ENCODE measurements at regions not wholly inside any gene's neighbourhood (a gene's known extent, or its start where the extent isn't known, plus 50 kb on each side); places are given as distances from the start of the nearest gene placed in this dataset.

DNA sequence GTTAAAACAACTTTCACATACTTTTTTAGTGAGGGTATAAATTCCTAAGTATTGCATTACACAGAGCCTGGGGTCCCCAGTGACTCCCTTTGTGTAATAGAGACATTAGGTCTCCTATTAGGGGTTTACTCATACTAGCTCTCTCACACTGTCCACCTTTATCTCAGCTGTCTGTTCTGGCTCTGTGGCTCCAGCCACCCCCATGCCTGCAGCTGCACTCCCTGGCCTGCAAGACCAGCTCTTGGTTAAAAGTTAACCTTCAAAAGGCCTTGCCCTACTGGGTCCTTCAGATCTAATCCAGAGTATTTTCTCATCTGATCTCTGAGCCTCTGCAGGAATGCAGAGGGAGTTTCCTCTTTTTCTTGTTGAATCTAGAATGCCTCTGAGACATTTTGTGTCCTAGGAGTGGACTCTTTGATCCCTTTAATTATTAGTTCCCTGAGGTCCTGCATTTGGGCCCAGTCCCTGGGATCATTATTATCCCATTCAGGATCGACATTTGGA, 280.9 kb downstream of the PYDC2 start:
- DNase-seq (ENCODE audit: low read depth) = peak; percentile 18

DNA sequence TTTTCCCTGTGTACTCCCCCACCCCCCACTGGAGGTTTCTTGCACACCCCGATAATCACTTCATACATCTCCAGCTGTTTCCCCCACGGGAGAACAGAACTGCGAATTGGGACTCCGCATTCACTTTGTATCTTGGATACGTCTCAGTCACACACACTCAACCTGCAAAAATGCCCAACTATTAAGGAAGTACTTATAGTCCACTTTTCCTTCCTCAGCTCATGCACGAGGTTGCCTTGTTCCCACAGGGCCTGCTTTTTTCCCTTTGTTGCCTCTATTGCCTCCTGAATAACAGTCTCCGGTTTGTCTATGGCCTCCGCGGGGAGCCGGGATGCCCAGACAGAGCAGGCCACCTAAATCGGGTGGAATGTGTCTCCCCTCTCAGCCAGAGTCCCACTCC, 282.3 kb downstream of the PYDC2 start:
- DNase-seq (ENCODE audit: low read depth) = no peak

DNA sequence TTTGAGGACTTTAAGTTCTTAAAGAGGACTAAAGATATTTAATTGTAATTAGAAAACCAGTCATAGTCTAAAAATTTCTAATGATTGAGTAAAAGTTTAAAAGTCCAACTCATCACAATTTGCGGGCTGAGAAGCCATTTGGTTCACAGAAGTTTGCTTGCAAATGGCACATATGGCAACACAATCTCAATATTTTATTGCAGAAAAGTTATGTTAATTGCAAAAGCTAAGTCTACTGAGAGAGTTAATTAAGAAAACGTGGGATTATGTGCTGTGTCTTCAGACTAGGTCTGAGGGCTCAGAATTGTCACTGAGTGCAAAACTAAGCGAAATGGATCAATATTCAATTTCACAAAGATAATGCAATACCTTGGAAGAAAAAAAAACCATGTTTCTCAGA, 289.7 kb downstream of the PYDC2 start:
- no peak for DNase-seq (ENCODE audit: low read depth)

DNA sequence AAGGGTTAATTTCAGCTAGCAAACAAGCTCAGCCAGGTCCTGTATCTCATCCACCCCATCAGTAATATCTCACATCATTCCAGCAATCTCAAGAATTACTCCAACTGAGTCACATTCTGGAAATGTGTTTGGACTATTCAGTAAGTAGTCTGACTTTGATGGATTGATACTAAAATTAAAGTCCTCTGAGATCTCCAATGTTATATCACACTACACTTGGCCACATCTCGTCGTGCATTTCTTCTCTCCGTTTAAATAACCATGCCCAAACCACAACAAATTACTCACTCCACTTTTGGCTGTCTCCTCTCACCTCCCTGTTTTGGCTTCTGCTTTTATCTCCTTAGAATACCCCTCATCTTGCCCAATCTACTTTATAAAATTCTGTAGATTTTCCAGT, 292.2 kb downstream of the PYDC2 start:
- DNase-seq (ENCODE audit: low read depth) = no peak

DNA sequence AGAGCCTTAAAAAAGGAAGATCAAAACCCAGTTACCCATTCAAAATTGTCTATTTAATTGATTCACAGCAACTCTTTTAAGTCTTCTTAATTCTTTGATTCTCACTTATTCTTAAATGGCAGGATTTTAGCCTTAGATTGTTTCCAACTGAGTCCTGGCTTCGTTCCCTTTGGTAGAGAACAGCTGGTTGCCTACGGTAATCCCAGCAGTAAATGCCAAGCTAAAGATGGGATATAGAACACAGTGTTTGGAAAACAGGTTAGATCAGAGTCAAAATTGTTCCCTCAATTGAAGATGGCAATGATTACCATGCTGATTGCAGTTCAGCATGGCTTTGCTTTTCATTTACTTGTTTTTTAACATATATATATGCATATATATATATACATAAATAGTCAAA, 300.9 kb downstream of the PYDC2 start:
- DNase-seq (ENCODE audit: low read depth) = no peak

DNA sequence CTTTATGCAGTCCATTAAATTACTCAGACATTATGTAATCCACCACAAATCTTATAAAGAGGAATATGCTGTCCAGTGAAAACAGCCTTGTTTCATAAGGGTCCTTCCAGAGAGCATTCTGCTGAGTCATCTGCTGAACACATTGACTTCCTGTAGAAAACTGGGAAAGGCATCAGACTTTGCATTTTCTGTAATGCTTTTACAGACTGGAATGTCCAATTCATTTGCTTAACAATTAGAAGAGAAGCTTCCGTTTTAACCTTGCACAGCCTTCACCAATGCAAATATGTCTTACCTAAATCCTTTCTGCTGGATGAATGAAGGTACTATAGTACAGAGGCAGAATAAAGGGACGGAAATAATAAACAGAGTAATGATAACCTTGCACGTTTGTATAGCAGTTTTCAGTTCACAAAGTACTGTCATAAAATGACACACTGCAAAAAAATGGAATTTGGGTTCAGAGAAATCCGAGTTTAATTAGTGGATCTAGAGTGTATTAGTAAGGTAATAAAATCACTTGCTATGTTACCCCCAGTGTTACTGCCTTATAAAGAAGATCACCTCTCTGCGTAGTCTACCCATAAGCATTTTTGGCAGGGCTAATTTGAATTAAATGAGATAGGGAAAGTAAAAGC, 301.5 kb downstream of the PYDC2 start:
- DNase-seq (ENCODE audit: low read depth) = peak; percentile 90

DNA sequence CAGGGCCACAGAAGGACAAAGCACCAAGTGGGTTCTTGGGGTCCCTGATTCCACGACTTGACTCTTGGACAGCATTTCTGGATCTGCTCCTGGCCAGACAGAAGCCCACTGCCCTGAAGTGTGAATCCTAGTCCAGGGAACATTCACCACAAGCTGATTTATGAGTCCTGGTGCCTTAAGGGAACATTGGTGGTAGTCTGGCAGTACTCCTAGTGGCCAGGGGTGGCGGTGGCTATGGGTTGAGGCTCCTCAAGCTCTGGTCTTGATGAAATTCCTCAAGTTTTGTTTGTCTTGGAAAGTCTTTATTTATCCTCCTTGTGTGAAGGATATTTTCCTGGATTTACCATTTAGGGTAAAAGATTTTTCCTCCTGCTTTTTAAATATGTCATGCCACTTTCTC, 307.5 kb downstream of the PYDC2 start:
- DNase-seq (ENCODE audit: low read depth) = peak; percentile 10

DNA sequence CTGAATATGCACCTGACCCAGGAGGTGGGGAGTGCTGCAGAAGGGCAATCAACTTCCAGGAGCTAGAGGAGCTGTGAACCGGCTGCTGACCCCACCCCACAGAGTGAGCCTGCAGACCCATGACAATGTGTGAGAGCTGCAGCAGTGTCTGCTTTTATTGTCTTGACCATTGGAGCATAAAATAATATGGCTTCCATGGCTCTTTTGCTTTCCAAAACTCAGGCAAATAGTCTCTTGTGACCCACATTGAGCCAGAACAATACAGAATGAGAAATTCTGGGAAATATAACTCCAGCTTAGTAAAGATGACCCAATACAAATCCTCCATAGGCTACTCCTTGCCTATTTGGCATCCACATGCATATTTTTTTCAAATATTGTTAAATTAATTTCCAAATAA, 309.6 kb downstream of the PYDC2 start:
- DNase-seq (ENCODE audit: low read depth) = no peak

DNA sequence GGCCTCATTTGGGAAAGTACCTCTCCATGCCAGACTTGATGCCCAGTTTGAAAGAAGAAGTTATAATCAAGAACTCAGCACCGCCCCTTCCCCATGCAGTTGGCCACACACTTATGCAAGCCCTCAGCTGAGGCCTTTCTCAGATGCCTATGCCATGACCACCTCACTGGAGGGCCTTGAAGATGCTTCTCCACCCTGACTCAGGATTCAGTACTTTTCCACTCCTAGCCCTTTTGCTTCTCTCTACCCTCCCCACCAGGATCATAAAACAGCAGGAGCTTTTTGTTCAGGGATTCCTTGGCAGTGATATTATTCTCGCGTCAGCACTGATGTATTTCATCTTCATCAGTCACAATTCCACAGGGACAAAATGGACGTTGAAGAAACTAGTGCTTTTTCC, 313.5 kb downstream of the PYDC2 start:
- peak; percentile 87 for DNase-seq (ENCODE audit: low read depth)

DNA sequence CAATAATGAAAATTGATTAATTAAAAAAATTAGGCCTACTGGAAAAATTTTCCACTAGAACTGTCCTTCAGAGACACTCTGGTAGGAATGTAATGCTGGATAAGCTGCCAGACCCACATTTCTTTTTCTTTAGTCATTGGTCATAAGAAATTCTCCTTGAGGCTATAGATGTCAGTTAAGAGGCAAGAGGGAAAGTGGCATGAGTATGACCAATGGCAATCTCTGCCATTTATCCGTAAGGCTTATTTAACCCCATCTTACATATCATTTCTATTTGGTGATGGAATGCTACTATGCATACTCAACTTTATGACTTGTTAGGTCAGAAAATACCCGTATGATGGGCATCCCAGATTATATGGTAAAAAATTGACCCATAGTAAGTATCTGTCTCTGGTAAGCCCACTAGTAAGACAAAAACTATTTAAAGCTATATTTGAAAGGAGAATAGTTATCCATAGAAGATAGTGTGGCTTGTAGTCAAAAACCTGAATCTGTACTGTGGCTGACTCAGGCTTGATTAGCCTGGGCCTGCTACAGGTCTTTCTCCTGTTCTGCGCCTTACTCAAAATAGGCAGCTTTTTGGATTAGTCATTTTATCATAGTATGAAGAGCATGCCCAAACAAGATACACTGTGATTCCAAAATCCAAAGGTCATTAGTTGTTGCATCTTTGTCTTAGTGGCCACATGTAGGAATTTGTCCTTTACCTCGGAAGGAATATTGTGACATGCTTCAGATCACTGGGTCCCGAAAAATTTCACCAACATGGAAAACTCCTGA, 314.7 kb downstream of the PYDC2 start:
- DNase-seq (ENCODE audit: low read depth) = peak; percentile 87

DNA sequence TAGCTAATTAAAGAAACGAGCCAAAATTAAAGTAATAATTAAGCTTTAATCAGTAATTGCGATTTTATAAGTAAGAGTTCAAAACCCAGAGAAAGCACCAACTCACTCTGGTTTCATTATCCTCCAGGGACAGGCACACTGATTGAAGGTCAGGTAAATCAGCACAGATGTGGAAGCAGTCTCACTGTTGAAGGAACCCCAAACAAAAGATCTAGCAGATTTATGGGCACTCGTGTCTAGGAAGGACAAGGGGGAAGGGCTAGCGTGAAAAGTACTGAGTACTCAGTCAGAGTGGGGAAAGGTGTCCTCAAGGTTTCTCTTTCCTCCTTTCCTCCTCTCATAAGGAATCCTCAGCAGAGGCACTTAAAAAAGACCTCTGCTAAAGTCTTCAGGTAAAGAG, 320.1 kb downstream of the PYDC2 start:
- no peak for DNase-seq (ENCODE audit: low read depth)

DNA sequence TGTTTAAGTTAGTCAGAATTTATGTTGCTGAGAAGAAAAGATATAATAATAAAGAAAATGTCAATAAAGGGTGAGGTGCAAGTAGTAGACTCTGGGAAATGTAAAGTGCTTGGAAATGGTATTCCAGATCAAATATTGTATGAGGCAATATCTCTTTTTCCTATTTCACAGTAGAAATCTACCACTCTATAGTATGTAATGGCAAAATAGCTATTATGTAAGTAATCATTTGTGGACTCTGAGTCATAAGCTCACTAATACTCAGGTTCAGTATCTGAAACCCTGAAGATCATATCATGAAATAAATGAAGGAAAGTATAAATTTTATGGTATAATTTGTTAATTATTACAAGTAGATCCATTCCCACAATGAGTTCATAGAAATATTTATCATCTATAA, 322.1 kb downstream of the PYDC2 start:
- DNase-seq (ENCODE audit: low read depth) = peak; percentile 53

DNA sequence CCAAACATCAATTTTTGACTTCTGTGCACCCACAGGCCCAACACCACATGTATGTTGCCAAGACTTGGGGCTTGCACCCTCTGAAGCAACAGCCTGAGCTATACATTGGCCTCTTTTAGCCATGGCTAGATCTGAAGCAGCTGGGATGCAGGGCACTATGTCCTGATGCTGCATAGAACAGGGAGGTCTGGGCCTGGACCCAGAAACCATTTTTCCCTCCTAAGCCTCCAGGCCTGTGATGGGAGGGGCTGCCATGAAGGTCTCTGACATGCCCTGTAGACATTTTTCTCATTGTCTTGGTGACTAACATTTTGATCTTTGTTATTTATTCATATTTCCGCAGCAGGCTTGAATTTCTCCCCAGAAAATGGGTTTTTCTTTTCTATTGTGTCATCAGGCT, 330.0 kb downstream of the PYDC2 start:
- DNase-seq (ENCODE audit: low read depth) = no peak

DNA sequence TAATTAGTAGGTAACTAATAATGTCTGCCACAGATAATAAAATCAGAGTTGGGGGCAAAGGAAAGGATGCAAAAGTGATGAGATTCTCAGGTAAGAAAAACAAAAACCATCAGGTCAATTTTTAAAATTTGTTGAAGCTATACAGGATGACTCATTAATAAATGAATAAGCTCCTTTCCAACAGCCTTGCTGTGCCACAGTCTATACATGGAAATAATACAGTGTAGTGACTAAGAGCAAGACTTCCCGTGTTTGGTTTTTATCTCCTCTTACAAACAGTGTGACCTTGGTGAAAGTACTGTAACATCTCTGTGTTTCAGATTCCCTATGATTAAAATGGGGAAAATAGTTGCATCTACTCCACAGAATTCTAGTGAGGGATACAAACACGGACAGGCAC, 331.6 kb downstream of the PYDC2 start:
- peak; percentile 47 for DNase-seq (ENCODE audit: low read depth)

DNA sequence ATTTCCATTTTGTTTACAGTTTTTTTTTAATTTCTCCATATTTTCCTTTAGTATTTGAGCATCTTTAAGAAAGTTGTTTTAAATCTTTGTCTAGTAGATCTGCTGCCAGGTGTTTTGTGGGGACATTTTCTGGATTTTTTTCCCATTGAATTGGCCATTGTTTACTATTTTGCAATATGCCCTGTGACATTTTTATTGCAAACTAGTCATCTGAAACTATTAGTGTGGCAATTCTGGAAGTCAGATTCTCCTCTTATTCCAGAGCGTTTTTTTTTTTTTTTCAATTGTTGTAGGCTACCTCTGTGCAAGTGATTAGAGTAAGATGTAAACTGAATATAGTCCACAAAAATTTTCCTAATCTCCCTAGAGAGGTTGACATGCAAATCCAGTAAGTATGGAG, 334.2 kb downstream of the PYDC2 start:
- no peak for DNase-seq (ENCODE audit: low read depth)

DNA sequence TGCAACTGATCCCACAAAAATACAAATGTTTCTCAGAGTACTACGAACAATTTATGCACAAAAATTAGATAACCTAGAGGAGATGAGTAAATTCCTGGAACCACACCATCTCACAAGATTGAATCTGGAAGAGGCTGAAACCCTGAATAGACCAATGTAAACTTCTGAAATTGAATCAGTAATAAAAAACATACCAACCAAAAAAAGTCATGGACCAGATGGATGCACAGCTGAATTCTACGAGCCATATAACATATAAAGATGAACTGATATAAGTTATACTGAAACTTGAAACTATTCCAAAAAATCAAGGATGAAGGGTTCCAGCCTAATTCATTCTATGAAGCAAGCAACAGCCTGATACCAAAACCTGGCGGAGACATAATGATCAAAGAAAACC, 336.3 kb downstream of the PYDC2 start:
- no peak for DNase-seq (ENCODE audit: low read depth)

DNA sequence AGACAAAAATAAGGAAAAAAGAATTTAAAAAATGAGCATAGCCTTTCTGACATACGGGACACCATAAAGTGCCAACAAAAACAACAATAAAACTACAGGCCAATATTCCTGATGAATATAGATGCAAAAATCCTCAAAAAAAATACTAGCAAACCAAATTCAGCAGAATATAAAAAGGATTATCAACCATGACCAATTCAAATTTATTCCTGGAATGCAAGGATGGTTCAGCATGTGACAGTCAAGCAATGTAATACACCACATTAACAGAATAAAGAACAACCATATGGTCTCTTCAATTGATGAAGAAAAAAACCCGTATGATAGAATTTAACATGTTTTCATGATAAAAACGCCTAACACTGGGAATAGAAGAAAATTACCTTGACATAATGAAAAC, 341.7 kb downstream of the PYDC2 start:
- no peak for DNase-seq (ENCODE audit: low read depth)

DNA sequence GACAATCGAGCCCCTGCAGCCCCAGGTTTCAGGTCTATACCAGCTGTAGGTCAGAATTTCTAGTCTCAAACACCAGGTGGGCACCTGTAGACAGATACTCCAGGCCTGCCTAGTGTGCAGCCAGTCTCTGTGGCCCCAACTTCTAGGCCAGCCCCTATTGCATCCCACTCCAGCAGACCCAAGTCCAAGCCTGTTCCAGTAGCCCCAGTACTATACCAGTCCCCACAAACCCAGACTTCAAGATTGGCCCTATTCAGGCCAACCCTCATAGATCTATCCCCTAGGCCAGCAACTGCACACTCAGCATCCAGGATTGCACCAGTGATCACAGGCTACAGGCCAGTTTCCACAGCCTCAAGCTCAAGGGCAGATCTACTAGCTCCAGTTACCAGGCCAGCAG, 344.0 kb downstream of the PYDC2 start:
- no peak for DNase-seq (ENCODE audit: low read depth)

DNA sequence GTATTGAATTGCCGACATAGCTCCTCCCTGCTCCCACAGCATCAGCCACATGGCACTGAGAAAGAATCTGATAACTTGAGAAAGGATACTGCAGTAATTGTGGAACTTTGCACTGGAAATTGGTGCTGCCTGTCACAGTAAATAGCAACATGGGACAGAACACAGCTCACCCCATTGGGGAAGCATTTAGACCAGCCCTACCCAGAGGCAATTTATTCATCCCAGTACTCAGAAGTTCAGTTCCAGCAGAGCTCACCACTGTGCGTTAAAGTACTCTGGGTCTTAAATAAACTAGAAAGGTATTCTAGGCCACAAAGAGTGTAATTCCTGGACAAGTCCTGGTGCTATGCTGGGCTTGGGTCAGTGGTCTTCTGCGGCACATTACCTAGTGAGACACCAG, 347.1 kb downstream of the PYDC2 start:
- DNase-seq (ENCODE audit: low read depth) = no peak

DNA sequence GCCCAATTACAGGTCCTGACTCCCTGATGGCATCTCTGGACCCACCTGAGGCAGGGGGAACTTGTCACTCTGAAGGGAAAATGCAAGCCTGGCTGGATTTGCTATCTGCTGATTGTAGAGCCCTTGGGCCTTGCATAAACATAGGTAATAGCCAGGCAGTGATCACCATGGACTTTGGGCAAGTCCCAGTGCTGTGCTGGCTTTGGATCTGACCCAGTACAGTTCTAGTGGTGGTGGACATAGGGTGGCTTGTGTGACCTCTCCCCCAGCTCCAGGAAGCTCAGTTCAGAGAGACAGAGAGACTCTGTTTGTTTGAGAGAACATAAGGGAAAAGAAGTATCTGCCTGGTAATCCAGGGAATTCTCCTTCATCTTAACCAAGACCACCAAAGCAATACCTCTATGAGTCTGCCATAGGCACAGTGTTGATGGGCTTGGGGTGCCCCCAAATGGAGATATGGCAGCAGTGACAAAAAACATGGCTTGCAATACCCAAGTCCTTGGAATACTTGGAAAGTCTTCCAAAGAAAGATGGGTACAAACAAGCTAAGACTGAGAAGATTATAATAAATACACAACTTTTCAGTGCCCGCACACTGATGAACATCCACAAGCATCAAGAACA, 348.5 kb downstream of the PYDC2 start:
- peak; percentile 31 for DNase-seq (ENCODE audit: low read depth)

DNA sequence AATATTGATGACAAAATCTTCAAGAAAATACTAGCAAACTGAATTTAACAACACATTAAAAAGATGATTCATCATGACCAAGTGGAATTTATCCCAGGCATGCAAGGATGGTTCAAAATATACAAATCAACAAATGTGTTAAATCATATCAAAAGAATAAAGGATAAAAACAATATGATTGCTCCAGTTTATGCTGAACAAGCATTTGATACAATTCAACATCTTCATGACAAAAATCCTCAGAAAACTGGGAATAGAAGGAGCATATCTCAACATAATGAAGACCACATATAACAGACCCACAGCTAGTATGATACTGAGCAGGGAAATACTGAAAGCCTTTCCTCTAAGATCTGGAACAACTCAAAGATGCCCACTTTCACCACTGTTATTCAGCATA, 352.3 kb downstream of the PYDC2 start:
- no peak for DNase-seq (ENCODE audit: low read depth)

DNA sequence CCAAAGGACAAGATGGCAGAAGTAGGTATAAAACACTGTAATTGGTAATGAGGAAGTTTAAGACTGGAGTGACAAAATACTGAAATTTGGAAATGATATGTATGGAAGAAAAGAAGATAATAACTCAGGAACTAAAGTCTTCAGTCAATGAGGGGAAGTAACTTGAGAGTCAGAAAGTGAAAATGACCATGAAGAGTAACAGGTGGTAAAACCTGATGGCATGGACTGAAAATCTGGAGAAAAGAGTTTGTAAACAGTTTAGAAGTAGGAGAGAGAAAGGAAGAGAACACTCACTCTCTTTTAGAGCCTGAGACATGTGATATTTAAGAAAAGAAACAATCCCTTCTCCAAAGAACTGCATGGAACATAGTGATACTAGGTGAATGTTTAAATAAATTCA, 387.9 kb downstream of the PYDC2 start:
- no peak for DNase-seq (ENCODE audit: low read depth)

DNA sequence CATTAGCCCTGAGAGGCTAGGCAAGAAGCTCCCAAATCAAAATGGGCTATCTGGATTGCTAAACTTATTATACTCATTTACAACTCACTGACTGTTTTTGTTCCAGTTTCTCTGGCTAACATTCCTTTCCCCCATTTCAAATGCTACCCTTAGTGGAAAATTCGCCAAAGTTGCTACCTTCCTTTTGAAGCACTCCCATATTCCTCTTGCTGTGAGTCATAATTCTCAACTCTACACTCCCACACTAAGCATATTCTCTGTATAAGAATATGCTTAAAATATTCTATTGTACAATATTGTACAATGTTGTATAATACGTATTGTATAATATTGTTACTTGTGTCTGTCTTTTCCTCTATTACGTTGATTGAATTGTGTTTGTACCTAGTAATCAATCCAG, 398.6 kb downstream of the PYDC2 start:
- DNase-seq (ENCODE audit: low read depth) = peak; percentile 8

All from ELR (cell line).